ENCODE measurements at regions not wholly inside any gene's neighbourhood (a gene's known extent, or its start where the extent isn't known, plus 50 kb on each side); places are given as distances from the start of the nearest gene placed in this dataset.
"Not testable (repeated sequence)": the region's sequence is repeated elsewhere in the genome, so short reads cannot be mapped to it uniquely, and the experiment has no call there.

DNA sequence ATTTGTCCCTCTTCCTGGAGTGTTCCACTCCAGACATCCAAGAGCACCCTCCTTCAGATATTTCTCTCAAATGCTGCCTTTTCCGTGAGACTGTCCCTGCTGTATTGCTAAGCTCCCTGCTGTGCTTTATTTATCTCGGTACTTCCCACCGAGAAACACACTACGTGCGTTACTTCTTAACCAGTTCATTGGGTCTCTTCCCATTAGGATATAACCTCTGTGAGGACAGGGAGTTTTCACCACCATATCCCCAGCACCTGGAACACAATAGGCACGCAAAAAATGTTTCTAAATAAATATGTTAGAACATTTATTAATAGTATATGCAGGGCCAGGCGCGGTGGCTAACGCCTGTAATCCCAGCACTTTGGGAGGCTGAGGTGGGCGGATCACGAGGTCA lies 308.7 kb upstream of the IL12A start (continued):
- TF ChIP-seq, protein P1, sequence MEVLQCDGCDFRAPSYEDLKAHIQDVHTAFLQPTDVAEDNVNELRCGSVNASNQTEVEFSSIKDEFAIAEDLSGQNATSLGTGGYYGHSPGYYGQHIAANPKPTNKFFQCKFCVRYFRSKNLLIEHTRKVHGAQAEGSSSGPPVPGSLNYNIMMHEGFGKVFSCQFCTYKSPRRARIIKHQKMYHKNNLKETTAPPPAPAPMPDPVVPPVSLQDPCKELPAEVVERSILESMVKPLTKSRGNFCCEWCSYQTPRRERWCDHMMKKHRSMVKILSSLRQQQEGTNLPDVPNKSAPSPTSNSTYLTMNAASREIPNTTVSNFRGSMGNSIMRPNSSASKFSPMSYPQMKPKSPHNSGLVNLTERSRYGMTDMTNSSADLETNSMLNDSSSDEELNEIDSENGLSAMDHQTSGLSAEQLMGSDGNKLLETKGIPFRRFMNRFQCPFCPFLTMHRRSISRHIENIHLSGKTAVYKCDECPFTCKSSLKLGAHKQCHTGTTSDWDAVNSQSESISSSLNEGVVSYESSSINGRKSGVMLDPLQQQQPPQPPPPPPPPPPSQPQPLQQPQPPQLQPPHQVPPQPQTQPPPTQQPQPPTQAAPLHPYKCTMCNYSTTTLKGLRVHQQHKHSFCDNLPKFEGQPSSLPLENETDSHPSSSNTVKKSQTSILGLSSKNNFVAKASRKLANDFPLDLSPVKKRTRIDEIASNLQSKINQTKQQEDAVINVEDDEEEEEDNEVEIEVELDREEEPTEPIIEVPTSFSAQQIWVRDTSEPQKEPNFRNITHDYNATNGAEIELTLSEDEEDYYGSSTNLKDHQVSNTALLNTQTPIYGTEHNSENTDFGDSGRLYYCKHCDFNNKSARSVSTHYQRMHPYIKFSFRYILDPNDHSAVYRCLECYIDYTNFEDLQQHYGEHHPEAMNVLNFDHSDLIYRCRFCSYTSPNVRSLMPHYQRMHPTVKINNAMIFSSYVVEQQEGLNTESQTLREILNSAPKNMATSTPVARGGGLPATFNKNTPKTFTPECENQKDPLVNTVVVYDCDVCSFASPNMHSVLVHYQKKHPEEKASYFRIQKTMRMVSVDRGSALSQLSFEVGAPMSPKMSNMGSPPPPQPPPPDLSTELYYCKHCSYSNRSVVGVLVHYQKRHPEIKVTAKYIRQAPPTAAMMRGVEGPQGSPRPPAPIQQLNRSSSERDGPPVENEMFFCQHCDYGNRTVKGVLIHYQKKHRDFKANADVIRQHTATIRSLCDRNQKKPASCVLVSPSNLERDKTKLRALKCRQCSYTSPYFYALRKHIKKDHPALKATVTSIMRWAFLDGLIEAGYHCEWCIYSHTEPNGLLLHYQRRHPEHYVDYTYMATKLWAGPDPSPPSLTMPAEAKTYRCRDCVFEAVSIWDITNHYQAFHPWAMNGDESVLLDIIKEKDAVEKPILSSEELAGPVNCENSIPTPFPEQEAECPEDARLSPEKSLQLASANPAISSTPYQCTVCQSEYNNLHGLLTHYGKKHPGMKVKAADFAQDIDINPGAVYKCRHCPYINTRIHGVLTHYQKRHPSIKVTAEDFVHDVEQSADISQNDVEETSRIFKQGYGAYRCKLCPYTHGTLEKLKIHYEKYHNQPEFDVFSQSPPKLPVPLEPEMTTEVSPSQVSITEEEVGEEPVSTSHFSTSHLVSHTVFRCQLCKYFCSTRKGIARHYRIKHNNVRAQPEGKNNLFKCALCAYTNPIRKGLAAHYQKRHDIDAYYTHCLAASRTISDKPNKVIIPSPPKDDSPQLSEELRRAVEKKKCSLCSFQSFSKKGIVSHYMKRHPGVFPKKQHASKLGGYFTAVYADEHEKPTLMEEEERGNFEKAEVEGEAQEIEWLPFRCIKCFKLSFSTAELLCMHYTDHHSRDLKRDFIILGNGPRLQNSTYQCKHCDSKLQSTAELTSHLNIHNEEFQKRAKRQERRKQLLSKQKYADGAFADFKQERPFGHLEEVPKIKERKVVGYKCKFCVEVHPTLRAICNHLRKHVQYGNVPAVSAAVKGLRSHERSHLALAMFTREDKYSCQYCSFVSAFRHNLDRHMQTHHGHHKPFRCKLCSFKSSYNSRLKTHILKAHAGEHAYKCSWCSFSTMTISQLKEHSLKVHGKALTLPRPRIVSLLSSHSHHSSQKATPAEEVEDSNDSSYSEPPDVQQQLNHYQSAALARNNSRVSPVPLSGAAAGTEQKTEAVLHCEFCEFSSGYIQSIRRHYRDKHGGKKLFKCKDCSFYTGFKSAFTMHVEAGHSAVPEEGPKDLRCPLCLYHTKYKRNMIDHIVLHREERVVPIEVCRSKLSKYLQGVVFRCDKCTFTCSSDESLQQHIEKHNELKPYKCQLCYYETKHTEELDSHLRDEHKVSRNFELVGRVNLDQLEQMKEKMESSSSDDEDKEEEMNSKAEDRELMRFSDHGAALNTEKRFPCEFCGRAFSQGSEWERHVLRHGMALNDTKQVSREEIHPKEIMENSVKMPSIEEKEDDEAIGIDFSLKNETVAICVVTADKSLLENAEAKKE (CRISPR knock-in tag; IDR thresholded peaks at IDR 0.05), result no peak
- TF ChIP-seq, protein P2, sequence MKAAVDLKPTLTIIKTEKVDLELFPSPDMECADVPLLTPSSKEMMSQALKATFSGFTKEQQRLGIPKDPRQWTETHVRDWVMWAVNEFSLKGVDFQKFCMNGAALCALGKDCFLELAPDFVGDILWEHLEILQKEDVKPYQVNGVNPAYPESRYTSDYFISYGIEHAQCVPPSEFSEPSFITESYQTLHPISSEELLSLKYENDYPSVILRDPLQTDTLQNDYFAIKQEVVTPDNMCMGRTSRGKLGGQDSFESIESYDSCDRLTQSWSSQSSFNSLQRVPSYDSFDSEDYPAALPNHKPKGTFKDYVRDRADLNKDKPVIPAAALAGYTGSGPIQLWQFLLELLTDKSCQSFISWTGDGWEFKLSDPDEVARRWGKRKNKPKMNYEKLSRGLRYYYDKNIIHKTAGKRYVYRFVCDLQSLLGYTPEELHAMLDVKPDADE (IDR thresholded peaks at IDR 0.05), result no peak
- TF ChIP-seq EZH2 (IDR thresholded peaks at IDR 0.05; ENCODE audit: low read depth, unreplicated experiment) (no peak), CREB1 (CRISPR knock-in tag; IDR thresholded peaks at IDR 0.05; ENCODE audit: low read depth) (no peak), NANOG (IDR thresholded peaks at IDR 0.05; ENCODE audit: borderline replicate concordance) (no peak), POLR2AphosphoS5 (IDR thresholded peaks at IDR 0.05; ENCODE audit: low read depth) (no peak)

DNA sequence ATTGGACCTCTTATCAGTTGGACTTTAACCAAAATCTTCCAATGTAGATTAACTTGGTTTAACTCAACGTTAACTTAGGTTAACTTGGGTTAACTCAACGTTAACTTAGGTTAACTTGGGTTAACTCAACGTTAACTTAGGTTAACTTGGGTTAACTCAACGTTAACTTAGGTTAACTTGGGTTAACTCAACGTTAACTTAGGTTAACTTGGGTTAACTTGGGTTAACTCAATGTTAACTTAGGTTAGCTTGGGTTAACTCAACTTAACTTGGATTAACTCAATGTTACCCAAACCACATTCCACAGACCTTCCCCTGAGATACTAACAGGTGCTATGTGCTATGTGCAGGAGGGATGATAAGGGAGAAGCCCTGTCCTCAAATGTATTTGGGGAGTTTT lies 306.9 kb upstream of the IL12A start:
- H3K4me3 ChIP-seq; H3K4me2 ChIP-seq; DNase-seq (ENCODE audit: low spot score); H3K4me1 Mint-ChIP-seq; H3K79me2 ChIP-seq (replicated peaks; ENCODE audit: insufficient read depth); H3F3A ChIP-seq (replicated peaks; ENCODE audit: low read depth); H3K4me3 Mint-ChIP-seq; H3K27me3 ChIP-seq (ENCODE audit: insufficient read depth); H3K9me3 Mint-ChIP-seq; H3K27me3 Mint-ChIP-seq (ENCODE audit: insufficient read depth, low read depth, poor library complexity); H3K27ac Mint-ChIP-seq; H3K4me1 ChIP-seq (ENCODE audit: insufficient read depth); ATAC-seq; H2AFZ ChIP-seq; H4K20me1 ChIP-seq (replicated peaks; ENCODE audit: insufficient read depth); H3K27ac ChIP-seq (ENCODE audit: low read depth); H3K9me2 ChIP-seq (ENCODE audit: insufficient read depth); H3K36me3 Mint-ChIP-seq (ENCODE audit: low read depth); H3K36me3 ChIP-seq (ENCODE audit: insufficient read depth): not testable (repeated sequence)
